PFSK-1 (cell line): ENCODE measurements at regions not wholly inside any gene's neighbourhood (a gene's known extent, or its start where the extent isn't known, plus 50 kb on each side); places are given as distances from the start of the nearest gene placed in this dataset.

Experiments used
- POLR2AphosphoS5 ChIP-seq: IDR thresholded peaks from 2 replicates; pipeline ENCODE4 v1.6.1; 2012; ENCODE audit warnings: low read depth, mild to moderate bottlenecking, control low read depth, low read length, moderate library complexity
- TAF1 ChIP-seq: IDR thresholded peaks from 2 replicates; pipeline ENCODE4 v1.6.1; 2012; ENCODE audit warnings: low read length, control low read depth, borderline replicate concordance; ENCODE audit not compliant: insufficient read depth

GRCh38 chr3:34890247-34890646 is 749.1 kb upstream of the ARPP21 start:
- no peak for TF ChIP-seq POLR2AphosphoS5
- TF ChIP-seq TAF1: no peak
